GM23338 (cell line): ENCODE measurements at regions not wholly inside any gene's neighbourhood (a gene's known extent, or its start where the extent isn't known, plus 50 kb on each side); places are given as distances from the start of the nearest gene placed in this dataset.

Experiments used
- ATAC-seq: fragments of 200-7000 bp; cut with Tn5 transposase; 3 replicates; pipeline ENCODE4 v1.9.1; 2020
- DNase-seq: peaks from one replicate; pipeline ENCODE4 v3.0.0-alpha.2; 2015; ENCODE audit warnings: low spot score
- H2AFZ ChIP-seq: fragments of 200-600 bp; sonication (generic); 2 replicates; pipeline ENCODE4 v1.8.0; 2016; ENCODE audit warnings: antibody characterized with exemption, mild to moderate bottlenecking, moderate library complexity
- H3F3A ChIP-seq: fragments of 200-600 bp; sonication (generic); replicated peaks from 2 replicates; pipeline ENCODE4 v1.8.0; 2017; ENCODE audit warnings: antibody characterized with exemption, mixed run types, low read depth
- H3K27ac ChIP-seq: fragments of 200-600 bp; sonication (generic); 2 replicates; pipeline ENCODE4 v1.6.1; 2016; ENCODE audit warnings: low read depth
- H3K27me3 ChIP-seq: fragments of 200-600 bp; sonication (generic); 2 replicates; pipeline ENCODE4 v1.8.0; 2016; ENCODE audit warnings: mild to moderate bottlenecking, mixed run types, moderate library complexity; ENCODE audit not compliant: insufficient read depth
- H3K36me3 ChIP-seq: fragments of 200-600 bp; sonication (generic); 2 replicates; pipeline ENCODE4 v1.8.0; 2016; ENCODE audit warnings: mild to moderate bottlenecking; ENCODE audit not compliant: insufficient read depth
- H3K4me1 ChIP-seq: fragments of 200-600 bp; sonication (generic); 2 replicates; pipeline ENCODE4 v1.8.0; 2016; ENCODE audit warnings: mild to moderate bottlenecking, moderate library complexity; ENCODE audit not compliant: insufficient read depth
- H3K4me2 ChIP-seq: fragments of 200-600 bp; sonication (generic); 2 replicates; pipeline ENCODE4 v1.7.1; 2017; ENCODE audit warnings: mixed run types
- H3K4me3 ChIP-seq: fragments of 200-600 bp; sonication (generic); 2 replicates; pipeline ENCODE4 v1.6.1; 2016; ENCODE audit warnings: mixed run types
- H3K79me2 ChIP-seq: fragments of 200-600 bp; sonication (generic); replicated peaks from 2 replicates; pipeline ENCODE4 v1.8.0; 2017; ENCODE audit warnings: mild to moderate bottlenecking; ENCODE audit not compliant: insufficient read depth
- H3K9me2 ChIP-seq: fragments of 200-600 bp; sonication (generic); 2 replicates; pipeline ENCODE4 v1.8.0; 2017; ENCODE audit not compliant: insufficient read depth
- H4K20me1 ChIP-seq: fragments of 200-600 bp; sonication (generic); replicated peaks from 2 replicates; pipeline ENCODE4 v1.8.0; 2017; ENCODE audit warnings: mild to moderate bottlenecking; ENCODE audit not compliant: insufficient read depth
- H3K27ac Mint-ChIP-seq: 2 replicates; pipeline ENCODE4 v1.8.0; 2020; ENCODE audit warnings: inconsistent platforms, mild to moderate bottlenecking, moderate library complexity, mixed read lengths
- H3K27me3 Mint-ChIP-seq: 3 replicates; pipeline ENCODE4 v1.8.0; 2022; ENCODE audit warnings: low read depth, mild to moderate bottlenecking, moderate library complexity, mixed read lengths, inconsistent platforms; ENCODE audit not compliant: insufficient read depth, poor library complexity
- H3K36me3 Mint-ChIP-seq: 3 replicates; pipeline ENCODE4 v1.8.0; 2021; ENCODE audit warnings: low read depth, mild to moderate bottlenecking, inconsistent platforms, moderate library complexity, mixed read lengths
- H3K4me1 Mint-ChIP-seq: 3 replicates; pipeline ENCODE4 v1.8.0; 2020; ENCODE audit warnings: mild to moderate bottlenecking, inconsistent platforms, mixed read lengths
- H3K4me3 Mint-ChIP-seq: 3 replicates; pipeline ENCODE4 v1.8.0; 2021; ENCODE audit warnings: moderate library complexity, mild to moderate bottlenecking, inconsistent platforms, mixed read lengths
- H3K9me3 Mint-ChIP-seq: 3 replicates; pipeline ENCODE4 v1.8.0; 2020; ENCODE audit warnings: moderate library complexity, mild to moderate bottlenecking, inconsistent platforms, mixed read lengths
- CREB1 ChIP-seq: fragments of 250-450 bp; sonication (Bioruptor Pico); IDR thresholded peaks from 2 replicates; pipeline ENCODE4 v1.5.0; 2020; ENCODE audit warnings: low read depth, mild to moderate bottlenecking, moderate library complexity
- CTCF ChIP-seq, 2 experiments: fragments of 200-600 bp in 1 of 2; sonication (generic) in 1 of 2; conservative IDR thresholded peaks; 2 replicates each; pipeline versions ENCODE4 v1.5.1 to v1.6.1; 2016 to 2017; ENCODE audit warnings: antibody characterized with exemption in 2 of 2, low read depth in 2 of 2, mild to moderate bottlenecking in 2 of 2, moderate library complexity in 1 of 2
- EZH2 ChIP-seq: fragments of 200-600 bp; sonication (generic); IDR thresholded peaks from one replicate; pipeline ENCODE4 v1.8.0; 2017; ENCODE audit warnings: antibody characterized with exemption, mild to moderate bottlenecking, low read depth; ENCODE audit not compliant: unreplicated experiment
- EZH2phosphoT487 ChIP-seq: fragments of 200-600 bp; sonication (generic); IDR thresholded peaks from one replicate; pipeline ENCODE4 v1.8.1; 2018; ENCODE audit warnings: antibody characterized with exemption; ENCODE audit not compliant: unreplicated experiment
- JUNB ChIP-seq: IDR thresholded peaks from one replicate; pipeline ENCODE4 v1.6.1; 2016; ENCODE audit warnings: antibody characterized with exemption; ENCODE audit not compliant: unreplicated experiment
- NANOG ChIP-seq: IDR thresholded peaks from 2 replicates; pipeline ENCODE4 v1.6.1; 2016; ENCODE audit warnings: antibody characterized with exemption, borderline replicate concordance
- POLR2AphosphoS5 ChIP-seq: IDR thresholded peaks from 2 replicates; pipeline ENCODE4 v1.6.1; 2016; ENCODE audit warnings: antibody characterized with exemption, low read depth
- REST ChIP-seq: IDR thresholded peaks from one replicate; pipeline ENCODE4 v1.6.1; 2018; ENCODE audit warnings: antibody characterized with exemption; ENCODE audit not compliant: unreplicated experiment
- STAT1 ChIP-seq: IDR thresholded peaks from one replicate; pipeline ENCODE4 v1.6.1; 2016; ENCODE audit warnings: antibody characterized with exemption; ENCODE audit not compliant: unreplicated experiment
- ZNF114 ChIP-seq: fragments of 250-450 bp; sonication (Bioruptor Pico); IDR thresholded peaks from 2 replicates; pipeline ENCODE4 v1.5.0; 2020; ENCODE audit warnings: mild to moderate bottlenecking, moderate library complexity
- ZNF331 ChIP-seq: fragments of 250-450 bp; sonication (Bioruptor Pico); IDR thresholded peaks from 2 replicates; pipeline ENCODE4 v1.5.0; 2020; ENCODE audit warnings: low read depth, mild to moderate bottlenecking, moderate library complexity
- TF ChIP-seq, protein P1 (sequence below): IDR thresholded peaks from 2 replicates; pipeline ENCODE4 v1.6.1; 2016; ENCODE audit warnings: antibody characterized with exemption
- TF ChIP-seq, protein P2 (sequence below): fragments of 250-450 bp; sonication (Bioruptor Pico); IDR thresholded peaks from 2 replicates; pipeline ENCODE4 v1.5.0; 2020; ENCODE audit warnings: mild to moderate bottlenecking, moderate library complexity

GRCh38 chr6:960356-960755 is 267.4 kb upstream of the EXOC2 start:
- Histone ChIP-seq H3K36me3 (no peaks in the 10 kb centered on the region), H3K9me2 (no peaks in the 10 kb centered on the region), H3F3A (no peaks in the 10 kb centered on the region), H3K4me3 (no peak overlapping the region), H2AFZ (no peak overlapping the region), H3K4me1 (no peaks in the 10 kb centered on the region), H3K27ac (no peak overlapping the region), H3K4me2 (no peak overlapping the region), H4K20me1 (no peaks in the 10 kb centered on the region), H3K79me2 (no peaks in the 10 kb centered on the region), H3K27me3 (no peaks in the 10 kb centered on the region)
- ATAC-seq (peak; percentile 31; the same call in 2 of the 3 replicates), DNase-seq (peak; percentile 17)
- Mint-ChIP-seq H3K9me3 (no peaks in the 10 kb centered on the region), H3K4me3 (no peak overlapping the region), H3K27me3 (peaks cover 2% of the 10 kb centered on the region), H3K4me1 (peaks cover 4% of the 10 kb centered on the region; the same call in 2 of the 3 replicates), H3K36me3 (no peaks in the 10 kb centered on the region), H3K27ac (no peak overlapping the region)
- TF ChIP-seq ZNF114 (CRISPR knock-in tag) (no peak), CREB1 (CRISPR knock-in tag) (no peak), REST (no peak), STAT1 (no peak), NANOG (no peak), ZNF331 (no peak), EZH2phosphoT487 (no peak), POLR2AphosphoS5 (no peak), JUNB (no peak), EZH2 (no peak), CTCF (conservative IDR thresholded peaks at IDR 0.05; ENCODE audit: low read depth in 2 of 2) (no peak)
- TF ChIP-seq, protein P1, sequence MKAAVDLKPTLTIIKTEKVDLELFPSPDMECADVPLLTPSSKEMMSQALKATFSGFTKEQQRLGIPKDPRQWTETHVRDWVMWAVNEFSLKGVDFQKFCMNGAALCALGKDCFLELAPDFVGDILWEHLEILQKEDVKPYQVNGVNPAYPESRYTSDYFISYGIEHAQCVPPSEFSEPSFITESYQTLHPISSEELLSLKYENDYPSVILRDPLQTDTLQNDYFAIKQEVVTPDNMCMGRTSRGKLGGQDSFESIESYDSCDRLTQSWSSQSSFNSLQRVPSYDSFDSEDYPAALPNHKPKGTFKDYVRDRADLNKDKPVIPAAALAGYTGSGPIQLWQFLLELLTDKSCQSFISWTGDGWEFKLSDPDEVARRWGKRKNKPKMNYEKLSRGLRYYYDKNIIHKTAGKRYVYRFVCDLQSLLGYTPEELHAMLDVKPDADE = no peak
- TF ChIP-seq, protein P2, sequence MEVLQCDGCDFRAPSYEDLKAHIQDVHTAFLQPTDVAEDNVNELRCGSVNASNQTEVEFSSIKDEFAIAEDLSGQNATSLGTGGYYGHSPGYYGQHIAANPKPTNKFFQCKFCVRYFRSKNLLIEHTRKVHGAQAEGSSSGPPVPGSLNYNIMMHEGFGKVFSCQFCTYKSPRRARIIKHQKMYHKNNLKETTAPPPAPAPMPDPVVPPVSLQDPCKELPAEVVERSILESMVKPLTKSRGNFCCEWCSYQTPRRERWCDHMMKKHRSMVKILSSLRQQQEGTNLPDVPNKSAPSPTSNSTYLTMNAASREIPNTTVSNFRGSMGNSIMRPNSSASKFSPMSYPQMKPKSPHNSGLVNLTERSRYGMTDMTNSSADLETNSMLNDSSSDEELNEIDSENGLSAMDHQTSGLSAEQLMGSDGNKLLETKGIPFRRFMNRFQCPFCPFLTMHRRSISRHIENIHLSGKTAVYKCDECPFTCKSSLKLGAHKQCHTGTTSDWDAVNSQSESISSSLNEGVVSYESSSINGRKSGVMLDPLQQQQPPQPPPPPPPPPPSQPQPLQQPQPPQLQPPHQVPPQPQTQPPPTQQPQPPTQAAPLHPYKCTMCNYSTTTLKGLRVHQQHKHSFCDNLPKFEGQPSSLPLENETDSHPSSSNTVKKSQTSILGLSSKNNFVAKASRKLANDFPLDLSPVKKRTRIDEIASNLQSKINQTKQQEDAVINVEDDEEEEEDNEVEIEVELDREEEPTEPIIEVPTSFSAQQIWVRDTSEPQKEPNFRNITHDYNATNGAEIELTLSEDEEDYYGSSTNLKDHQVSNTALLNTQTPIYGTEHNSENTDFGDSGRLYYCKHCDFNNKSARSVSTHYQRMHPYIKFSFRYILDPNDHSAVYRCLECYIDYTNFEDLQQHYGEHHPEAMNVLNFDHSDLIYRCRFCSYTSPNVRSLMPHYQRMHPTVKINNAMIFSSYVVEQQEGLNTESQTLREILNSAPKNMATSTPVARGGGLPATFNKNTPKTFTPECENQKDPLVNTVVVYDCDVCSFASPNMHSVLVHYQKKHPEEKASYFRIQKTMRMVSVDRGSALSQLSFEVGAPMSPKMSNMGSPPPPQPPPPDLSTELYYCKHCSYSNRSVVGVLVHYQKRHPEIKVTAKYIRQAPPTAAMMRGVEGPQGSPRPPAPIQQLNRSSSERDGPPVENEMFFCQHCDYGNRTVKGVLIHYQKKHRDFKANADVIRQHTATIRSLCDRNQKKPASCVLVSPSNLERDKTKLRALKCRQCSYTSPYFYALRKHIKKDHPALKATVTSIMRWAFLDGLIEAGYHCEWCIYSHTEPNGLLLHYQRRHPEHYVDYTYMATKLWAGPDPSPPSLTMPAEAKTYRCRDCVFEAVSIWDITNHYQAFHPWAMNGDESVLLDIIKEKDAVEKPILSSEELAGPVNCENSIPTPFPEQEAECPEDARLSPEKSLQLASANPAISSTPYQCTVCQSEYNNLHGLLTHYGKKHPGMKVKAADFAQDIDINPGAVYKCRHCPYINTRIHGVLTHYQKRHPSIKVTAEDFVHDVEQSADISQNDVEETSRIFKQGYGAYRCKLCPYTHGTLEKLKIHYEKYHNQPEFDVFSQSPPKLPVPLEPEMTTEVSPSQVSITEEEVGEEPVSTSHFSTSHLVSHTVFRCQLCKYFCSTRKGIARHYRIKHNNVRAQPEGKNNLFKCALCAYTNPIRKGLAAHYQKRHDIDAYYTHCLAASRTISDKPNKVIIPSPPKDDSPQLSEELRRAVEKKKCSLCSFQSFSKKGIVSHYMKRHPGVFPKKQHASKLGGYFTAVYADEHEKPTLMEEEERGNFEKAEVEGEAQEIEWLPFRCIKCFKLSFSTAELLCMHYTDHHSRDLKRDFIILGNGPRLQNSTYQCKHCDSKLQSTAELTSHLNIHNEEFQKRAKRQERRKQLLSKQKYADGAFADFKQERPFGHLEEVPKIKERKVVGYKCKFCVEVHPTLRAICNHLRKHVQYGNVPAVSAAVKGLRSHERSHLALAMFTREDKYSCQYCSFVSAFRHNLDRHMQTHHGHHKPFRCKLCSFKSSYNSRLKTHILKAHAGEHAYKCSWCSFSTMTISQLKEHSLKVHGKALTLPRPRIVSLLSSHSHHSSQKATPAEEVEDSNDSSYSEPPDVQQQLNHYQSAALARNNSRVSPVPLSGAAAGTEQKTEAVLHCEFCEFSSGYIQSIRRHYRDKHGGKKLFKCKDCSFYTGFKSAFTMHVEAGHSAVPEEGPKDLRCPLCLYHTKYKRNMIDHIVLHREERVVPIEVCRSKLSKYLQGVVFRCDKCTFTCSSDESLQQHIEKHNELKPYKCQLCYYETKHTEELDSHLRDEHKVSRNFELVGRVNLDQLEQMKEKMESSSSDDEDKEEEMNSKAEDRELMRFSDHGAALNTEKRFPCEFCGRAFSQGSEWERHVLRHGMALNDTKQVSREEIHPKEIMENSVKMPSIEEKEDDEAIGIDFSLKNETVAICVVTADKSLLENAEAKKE (CRISPR knock-in tag) = no peak
